HG03066 (cell line): ENCODE measurements at regions not wholly inside any gene's neighbourhood (a gene's known extent, or its start where the extent isn't known, plus 50 kb on each side); places are given as distances from the start of the nearest gene placed in this dataset.

Experiments used
- ATAC-seq: cut with Tn5 transposase; IDR thresholded peaks from one replicate; pipeline ENCODE4 v1.9.1; 2021; ENCODE audit warnings: low read depth; ENCODE audit not compliant: unreplicated experiment

DNA sequence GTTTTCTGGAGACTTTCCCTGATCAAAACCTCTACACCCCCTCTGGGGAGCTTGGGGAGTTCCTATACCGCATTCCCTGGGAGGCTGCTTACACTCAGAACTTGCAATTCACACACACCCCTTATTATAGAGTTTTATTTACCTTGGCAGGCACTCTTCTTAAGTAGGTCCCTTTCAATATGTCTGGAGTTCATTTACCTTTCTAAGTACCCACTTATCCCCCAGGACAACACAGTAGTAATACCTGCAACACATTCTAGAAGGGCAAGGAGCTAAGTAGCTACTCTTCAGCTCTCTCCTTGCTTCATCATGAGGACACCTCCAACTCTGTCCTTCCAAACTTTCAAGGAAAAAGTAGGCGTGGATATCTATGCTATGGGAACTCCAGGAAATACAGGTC lies 127.8 kb upstream of the ANO3 start:
- no peak for ATAC-seq

DNA sequence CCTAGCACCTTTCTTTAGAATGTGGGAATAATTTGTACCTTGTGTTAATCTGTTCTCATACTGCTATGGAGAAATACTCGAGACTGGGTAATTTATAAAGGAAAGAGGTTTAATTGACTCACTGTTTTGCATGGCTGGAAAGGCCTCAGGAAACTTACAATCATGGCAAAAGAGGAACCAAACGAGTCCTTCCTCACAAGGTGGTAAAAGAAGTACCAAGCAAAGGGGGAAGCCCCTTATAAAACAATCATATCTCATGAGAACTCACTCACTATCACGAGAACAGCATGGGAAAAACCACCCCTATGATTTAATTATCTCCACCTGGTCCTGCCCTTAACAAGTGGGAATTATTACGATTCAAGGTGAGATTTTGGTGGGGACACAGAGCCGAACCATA lies 127.1 kb upstream of the ANO3 start:
- no peak for ATAC-seq

DNA sequence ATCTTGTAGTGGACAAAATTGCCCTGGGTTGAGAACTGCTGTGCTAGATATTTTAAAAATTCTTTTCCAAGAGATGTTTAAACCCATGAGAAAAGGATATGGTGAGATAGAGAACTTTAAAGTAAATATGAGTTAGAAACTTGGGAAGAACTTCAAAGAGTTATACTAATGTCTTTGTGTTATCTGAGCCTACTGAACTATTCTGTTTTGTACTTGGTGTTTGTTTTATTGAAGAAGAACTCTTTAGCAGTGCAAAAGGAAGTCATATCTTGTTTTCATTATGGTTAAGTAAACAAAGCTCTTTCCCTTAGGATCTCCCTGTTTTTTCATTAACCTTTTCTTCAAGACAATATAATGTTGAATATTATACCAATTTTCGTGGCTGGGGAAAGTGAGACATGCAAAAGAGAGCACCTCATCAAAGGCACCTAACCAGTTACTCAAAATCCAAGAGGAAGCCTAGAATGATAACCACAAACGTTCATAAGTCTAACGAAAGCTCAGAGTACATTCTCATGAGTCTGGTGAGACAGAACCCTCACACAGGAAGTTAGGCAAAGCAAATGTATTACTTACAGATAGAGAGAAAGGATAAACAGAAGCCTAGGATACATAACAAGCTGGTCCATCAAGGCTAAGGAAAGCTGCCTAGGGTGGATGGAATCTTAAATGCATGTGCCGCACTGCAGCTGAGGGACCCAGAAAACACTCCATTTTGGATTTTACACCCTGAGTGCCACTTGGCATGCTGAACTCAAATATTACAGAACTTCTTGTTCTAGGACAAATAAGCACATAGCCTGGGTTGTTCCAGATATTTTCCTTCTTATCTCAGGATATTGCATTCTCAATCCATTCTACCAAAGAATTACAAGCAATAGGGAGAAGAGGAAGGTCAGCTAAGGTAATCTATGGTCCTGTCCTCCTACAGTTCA lies 112.5 kb upstream of the ANO3 start:
- no peak for ATAC-seq

DNA sequence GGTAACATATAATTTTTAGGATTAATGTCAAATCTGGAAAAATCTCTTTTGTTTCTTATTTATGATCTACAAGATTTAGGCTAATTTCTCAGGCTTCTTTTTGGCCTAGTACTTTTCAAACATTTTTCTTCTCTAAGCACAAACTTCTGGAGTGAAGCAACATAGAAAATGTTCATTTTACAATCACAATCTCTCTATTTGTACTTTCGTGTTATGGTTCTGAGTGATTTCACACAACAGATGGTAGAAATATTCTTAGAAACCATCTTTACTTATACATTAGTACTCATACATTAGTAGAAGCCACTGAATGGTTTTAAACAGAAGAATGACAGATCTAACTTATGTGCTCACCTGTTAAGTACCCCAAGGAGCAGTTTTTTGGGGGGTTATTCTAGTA lies 106.3 kb upstream of the ANO3 start:
- ATAC-seq = no peak

DNA sequence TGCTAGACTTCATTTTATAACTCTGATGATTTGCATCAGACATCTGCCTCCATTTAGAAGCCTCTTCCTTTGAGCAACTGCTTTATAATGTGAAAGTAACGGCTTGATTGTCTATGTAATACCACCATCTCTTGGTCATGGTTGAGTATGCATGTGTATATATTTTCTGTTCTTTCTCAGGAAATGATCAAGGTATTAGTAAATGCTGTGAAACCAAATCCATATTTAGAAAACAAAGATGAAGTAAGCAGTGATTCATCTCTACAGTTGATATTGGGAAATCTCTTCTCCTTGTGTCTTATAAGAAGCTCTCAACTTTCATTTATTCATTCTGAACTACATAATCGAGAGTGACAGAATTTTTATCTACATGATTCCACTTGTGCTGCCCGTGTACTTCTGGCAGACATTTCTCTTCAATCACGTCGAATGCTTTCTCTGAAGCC lies 104.6 kb upstream of the ANO3 start:
- no peak for ATAC-seq

DNA sequence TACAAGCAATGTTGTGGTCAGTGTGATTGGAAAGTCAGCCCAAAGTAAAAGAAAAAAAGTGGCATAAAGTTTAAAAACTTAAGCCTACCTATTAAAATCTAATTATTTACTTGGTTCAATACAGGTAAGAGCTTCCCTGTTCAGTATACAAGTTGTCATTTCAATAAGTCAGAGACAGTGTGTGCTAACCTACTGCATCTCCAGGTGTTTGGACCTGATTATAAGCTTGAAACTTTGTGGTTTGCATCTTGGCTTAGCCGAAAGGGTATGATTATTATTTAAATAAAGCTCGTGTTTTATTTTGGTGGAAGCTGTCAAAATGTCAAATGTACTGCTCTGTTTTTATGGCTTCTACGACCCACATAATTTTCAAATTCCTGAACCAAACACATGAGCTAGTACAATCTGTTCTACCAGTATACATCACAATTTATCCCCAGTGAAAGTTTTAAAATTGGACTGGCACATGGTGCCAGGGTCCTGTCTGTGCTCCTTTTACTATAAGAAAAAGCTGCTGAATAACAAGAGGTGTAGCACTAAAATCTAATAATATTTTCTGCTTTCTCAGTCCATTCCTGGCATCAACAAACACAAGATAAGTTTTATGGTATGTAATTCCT lies 103.9 kb upstream of the ANO3 start:
- no peak for ATAC-seq

DNA sequence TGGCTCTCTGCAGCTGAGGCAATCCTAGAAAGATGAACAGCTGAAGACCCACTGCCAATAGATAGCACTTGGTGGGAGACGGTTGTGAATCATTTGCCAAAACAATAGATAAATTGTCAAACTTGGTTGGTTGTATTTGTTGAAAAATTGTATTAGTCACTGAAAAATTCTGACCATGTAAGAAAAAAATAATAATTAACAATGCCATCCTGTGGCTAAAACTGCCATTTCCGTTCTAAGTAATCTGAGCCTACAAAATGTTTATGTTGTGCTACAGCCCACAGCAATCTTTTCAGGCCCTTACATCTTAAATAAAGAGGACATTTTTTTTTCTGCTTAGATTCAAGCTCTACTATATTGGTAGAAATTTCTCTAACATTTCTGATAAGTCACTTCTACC lies 103.2 kb upstream of the ANO3 start:
- no peak for ATAC-seq

DNA sequence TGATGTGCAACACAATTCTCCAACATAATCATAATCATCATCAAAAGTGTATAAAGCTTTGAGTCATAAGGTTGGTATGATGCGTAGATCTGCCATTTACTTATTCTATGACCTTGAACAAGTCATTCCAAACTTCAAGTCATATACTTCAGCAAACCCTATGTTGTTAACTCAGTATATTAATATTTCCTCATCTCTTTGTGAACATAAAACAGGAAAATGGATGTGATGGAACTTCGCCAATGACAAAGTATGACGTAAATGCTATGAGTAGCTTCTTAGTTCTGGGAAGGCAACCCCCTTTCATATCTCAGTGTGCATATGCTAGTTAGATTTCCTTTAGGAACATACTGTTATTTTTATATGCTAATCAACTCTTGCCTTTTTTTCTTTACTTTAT lies 102.7 kb upstream of the ANO3 start:
- no peak for ATAC-seq

DNA sequence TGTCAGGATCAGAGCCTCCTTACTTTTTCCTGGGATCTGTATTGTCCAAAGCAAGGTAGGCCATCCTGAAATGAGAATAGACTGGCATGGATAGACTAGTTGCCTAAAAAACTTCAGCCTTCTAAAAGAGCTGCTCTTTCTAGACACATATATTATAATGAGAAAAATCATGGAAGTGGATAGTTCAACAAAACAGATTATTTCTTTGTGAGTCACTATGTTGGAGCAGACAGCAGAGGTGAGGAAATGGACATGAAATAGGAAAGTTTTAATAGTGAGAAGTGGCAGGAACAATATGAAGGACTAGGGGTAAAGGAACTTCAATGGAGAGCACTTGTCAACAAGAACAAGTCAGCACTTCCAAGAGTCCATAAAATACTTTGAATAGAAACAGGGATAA lies 101.9 kb upstream of the ANO3 start:
- ATAC-seq = no peak

DNA sequence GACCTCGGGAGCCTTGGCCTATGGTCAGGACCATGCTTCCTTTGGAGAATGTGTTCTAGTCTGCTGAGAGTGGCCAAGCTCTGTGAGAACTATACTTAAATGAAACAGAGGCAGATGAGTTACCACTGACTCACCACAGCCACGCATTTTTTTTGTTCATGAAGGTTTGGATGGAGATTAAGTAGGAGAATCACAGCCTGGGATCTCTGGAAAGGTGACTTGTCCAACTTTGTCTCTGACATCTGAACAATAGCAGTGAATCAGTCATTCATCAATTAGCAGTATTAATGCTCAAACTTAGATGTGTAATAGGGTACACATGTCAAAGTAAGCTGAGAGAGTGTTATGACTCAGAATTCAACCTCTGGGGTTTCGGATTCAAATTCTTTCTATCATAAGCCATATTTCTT lies 100.7 kb upstream of the ANO3 start:
- no peak for ATAC-seq

DNA sequence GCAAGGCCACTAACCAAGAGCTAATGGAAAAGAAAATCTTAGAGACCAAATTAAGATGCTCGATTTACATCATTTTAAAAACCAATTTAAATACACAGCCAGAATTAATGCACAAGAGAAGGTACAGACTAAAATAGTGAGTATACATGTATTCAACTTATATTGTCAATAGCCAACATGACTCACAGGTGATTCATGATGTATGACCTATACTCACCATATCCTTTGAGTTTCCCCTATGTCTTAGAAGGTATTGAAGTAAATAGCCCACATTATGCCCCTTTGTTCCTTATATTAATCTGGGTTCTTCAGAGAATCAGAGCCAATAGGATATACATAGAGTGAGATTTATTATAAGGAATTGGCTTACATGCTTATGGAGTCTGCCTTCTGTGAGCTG lies 97.5 kb upstream of the ANO3 start:
- ATAC-seq = no peak

DNA sequence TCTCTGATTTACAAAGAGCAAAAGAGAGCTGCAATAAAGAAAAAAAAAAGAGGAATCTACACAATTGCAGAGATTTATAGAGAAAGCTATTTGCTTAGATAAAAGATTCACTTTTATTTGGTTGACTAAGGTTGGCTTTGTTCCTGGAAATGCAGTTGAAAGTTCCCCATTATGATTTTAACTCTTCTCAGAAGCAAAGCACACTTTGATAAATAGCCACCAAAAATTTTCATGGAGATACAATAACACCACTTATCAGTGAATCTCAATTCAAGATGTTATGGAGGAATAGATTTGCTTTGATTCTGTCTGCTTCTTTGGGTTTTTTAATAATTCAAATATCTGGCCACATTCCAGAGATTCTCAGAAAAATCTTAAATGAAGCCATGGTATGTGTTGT lies 88.5 kb upstream of the ANO3 start:
- ATAC-seq = no peak

DNA sequence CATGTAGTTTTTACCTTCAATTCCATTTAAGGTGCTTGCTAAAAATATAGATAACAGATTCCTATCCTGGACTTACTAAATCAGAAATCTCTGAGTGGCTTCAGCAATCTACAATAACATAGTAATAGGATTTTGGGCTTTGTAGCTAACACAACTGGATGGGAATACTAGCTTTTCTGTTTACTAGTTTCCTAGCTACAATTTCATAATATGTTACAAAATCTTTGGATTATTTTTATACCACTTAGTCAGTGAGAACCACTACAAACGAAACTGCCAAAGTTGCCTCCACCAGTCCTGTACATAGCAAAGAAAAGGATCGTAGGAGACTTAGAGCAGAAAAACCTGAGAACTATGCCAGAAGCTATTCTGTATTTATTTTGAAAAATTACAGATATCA lies 87.7 kb upstream of the ANO3 start:
- no peak for ATAC-seq

DNA sequence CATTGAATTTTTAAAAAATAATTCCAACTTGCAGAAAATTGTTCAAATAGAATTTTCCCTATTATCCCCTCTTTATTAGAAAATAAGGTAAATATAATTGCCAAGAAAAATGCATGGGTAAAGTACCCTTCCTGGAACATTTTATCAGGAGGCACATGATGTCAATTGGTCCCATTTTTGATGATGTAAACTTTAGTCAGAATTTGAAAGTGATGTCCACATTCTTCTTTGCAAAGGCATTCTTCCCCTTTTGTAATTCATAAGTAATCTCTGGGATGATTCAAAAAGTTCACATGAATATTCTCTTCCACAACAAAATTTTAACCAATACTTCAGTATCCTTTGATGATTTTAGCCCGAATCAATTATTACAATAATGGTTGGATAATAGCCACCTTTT lies 86.9 kb upstream of the ANO3 start:
- no peak for ATAC-seq

DNA sequence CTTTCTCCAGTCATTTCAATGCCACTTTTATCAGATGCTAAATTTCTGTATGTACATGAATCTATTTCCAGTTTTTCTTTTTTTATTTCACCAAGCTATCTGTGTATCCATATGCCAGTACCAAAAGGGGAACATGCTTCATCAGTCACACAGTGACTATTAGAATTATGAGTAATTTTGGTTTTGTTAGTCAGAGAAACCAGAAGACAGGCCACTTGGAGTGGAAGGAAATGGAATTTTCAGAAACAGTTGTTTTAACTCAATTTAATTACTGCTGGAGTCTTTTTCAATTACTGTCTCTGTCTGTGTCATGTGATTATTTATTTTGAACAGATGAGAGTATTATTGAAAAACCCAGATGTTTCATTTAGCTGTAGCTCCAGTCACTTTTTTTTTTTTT lies 84.6 kb upstream of the ANO3 start:
- no peak for ATAC-seq

DNA sequence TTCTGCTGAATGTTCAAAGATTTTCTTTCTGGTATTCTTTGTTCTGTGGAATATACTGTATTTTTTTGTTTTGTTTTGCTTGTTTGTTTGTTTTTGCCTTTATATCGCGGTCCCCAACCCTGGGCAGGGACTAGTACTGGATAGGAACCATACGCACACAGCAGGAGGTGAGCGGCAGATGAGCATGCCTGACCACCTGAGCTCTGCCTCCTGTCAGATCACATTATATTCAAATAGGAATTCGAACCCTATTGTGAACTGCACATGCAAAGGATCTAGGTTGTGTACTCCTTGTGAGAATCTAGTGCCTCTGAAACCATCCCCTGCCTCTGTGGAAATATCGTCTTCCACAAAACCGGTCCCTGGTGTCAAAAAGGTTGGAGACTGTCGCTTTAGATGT lies 83.3 kb upstream of the ANO3 start:
- no peak for ATAC-seq

DNA sequence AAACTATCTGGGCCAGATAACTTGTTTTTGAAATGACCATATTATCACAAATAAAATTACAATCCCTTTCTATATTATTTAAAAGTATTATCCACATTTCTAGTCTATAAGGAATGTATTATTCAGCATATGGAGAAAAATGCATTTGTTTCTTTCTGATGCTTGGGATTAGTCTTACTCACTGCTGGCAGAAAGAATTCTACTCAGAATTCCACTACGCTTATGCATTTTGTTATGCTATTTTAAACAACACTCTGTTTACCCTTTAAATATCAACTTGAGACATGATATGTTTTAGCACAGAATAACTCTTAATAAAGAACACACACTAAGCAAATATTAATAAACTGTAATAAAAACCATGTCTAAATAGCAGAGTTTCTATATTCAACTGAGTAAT lies 77.6 kb upstream of the ANO3 start:
- ATAC-seq = no peak

DNA sequence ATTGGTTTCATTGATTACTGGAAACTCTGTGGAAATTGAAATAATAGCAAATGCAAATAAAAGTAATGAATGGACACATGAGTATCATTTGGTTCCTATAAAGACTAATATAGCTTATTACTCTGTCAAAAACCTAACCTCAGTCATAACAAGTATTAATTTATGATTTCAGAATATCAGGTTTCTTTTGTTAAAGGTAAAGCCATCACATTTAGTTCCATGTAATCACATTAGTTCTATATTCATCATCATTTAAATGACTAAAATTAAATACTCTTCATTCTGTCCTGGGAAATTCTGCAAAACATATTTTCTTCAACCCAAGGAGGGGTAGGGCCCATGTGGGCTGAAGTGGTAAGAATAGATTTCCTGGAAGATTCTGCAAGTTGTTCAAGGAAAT lies 68.2 kb upstream of the ANO3 start:
- no peak for ATAC-seq

DNA sequence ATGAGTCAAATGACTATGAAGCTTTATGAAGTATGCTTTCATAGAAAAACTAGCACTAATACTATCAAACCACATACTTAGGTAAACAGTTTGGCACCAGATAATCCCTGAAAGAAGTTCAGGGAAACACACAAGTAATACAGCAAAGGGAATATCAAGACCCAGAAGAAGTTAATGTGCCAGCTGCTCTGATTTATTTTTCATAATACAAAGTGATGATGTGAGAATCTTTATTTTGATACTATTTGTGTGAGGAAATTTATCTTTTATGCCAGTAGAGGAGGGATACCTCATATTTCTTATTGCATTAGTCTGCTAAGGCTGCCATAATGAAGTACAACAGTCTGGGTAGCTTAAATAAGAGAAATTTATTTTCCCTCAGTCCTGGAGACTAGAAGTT lies 67.7 kb upstream of the ANO3 start:
- no peak for ATAC-seq

DNA sequence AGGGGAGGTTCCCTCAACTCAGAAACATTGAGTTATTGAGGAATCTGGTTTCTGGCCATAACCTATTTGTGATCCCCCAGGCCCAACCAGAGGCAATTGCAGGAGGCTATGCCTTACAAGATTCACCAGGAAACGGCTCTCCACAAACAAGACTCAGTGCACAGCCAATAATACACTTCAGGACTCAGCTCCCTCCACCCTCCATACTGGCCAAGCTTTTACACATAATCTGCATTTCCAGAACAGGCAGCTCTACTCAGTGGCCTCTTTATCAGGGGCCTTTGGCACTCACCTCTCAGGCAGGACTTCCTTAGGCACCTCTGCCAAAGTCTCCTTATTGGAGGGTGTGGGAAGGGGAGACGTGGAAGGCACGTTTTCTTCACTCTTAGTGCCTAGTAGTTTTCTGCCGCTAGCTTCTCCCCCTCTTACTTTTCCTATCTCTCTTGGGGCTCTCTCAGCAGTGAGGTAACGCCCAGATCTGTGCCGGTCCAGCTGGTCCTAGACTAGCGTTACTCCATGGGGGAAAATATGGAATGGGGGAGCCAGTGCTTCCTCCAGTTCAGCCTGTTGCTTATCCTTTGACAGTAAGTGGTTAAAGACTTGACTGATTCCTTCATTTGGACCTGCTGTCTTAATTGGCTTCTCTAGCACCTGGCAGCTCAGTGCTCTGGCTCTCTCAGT lies 62.8 kb upstream of the ANO3 start:
- no peak for ATAC-seq

DNA sequence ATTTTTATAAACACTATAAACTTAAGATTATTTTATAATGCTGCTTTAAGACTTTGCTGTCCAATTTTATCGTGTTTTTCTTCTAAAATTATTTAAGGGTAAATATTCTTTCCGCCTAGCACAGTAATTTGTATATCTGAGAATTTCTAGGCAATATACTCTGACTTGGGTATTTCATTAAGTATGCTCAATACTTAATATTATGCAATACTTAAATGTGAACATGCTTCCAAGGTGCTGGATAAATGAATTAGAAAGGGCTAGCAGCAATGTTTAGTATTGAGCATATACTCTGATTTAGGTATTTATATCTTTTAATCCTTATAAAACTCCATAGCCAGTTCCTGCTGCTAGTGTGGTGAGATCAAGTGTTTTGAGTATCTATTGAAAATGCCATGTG lies 60.3 kb upstream of the ANO3 start:
- no peak for ATAC-seq
